SH-SY5Y (cell line): ENCODE measurements at regions not wholly inside any gene's neighbourhood (a gene's known extent, or its start where the extent isn't known, plus 50 kb on each side); places are given as distances from the start of the nearest gene placed in this dataset.

ENCODE experiments used
- GATA2 ChIP-seq: IDR thresholded peaks from 2 replicates; pipeline ENCODE4 v1.6.1; 2011; ENCODE audit warnings: mild to moderate bottlenecking, low read depth, low read length
- GATA3 ChIP-seq: IDR thresholded peaks from 2 replicates; pipeline ENCODE4 v1.6.1; 2011; ENCODE audit warnings: low read depth, mild to moderate bottlenecking, low read length, moderate library complexity

DNA sequence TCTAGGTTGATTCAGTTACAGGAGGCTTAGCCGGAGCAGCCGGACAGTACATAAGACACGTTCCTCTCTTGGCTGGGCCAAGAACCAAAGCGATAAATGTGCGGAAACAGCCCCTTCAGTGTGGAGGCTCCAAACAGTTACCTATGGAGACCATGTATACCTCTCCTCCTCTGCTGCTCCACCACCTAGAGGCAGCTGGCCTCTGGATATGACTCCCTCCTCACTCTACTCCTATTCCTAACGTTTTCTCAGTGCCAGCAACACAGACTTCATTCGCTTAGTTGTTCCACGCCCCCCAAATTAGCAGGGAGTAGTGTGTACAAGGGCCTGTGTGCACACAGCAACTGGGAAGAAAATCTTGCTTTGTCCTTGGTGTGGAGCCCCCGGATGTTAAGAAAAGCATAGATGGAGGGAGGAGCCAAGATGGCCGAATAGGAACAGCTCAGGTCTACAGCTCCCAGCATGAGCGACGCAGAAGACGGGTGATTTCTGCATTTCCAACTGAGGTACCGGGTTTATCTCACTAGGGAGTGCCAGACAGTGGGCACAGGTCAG is 362.3 kb upstream of the KIRREL3 start:
- TF ChIP-seq GATA3 (no peak), GATA2 (no peak)

DNA sequence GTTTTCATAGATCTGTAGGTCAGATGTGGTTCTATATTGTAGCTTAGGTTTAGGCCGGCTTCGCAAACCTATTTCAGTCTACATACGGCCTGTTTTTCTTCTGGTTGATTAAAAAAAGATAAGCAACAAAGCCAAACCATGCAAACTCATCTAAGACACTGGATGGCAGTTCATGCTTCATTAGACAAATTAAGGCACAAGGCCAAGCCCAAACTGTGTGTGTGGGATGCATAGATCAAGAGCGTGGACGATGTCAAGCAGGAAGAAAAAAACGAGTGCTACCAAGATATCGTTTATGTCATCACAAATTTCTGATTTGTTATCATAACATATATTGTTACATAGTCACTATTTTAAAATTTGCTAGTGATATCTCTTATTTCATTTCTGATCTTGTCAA is 357.6 kb upstream of the KIRREL3 start:
- TF ChIP-seq GATA2 (no peak; the same call in 1 of the 2 replicates), GATA3 (no peak)

DNA sequence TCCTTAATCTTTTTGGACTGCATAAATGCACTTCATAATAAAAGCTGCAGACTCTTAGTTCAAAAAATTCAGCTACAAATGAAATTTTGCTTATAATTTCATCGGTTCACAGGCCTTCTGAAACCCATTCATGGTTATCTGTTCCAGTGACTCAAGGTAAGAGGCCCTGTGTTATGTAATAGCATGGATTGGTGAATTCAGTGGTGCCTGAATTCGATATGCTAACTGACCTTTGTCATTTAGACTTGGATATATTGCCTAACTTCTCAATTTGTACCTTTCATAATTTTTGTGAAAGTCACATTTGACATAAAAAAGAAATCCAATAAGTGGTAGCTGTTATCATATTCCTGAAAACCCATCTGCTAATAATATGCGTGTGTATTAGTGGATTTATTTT is 349.9 kb upstream of the KIRREL3 start:
- TF ChIP-seq GATA2 (no peak), GATA3 (no peak)

DNA sequence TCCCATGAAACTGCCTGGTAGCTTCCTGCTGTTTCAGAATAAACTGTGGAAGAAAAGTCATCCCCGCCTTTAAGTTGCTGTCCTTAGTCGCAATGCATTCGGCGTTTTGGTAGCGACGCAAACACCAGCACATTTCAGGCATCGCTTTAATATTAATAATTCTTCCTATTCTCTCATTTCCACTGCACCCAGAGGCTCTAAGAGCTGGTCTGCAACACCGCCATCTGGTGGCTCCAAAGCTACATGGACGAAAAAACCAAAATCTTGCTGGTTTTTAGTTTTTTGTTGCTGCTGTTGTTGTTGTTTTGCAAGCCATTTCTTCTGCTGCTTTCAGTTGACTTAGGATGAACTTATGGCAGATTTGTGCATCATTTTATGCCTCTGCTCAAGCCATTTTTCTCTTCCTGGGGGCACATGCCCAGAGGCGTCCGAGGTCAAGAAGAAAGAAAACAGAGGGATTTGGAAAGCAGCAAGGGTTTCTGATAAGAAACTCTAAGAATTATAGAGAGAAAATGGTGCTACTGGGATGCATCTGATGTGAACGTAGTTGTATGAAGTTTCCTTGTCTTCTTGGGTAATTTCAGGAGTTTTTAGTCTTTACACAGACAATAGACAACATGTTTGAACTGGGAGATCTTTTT is 345.4 kb upstream of the KIRREL3 start:
- no peak for TF ChIP-seq GATA3
- TF ChIP-seq GATA2 = no peak

DNA sequence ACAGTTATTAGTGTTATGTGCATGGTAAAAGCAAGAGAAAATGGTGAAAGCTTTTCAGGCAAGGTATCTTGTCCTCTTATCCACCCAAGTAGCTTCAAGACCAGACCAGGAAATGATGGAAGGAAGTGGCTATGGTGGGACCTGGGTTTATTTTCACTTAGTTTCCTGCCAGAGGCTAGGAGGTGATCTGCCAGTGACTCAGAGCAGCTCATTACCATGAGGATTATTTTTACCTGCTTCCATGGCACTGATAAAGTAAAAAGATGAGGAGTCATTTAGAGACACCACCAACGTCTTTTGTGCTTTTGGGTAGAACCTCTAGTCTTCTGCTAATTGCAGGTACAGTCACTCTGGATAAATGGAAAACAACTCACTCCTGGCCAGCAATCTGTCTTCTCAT is 339.9 kb upstream of the KIRREL3 start:
- TF ChIP-seq GATA2 (no peak), GATA3 (no peak)

DNA sequence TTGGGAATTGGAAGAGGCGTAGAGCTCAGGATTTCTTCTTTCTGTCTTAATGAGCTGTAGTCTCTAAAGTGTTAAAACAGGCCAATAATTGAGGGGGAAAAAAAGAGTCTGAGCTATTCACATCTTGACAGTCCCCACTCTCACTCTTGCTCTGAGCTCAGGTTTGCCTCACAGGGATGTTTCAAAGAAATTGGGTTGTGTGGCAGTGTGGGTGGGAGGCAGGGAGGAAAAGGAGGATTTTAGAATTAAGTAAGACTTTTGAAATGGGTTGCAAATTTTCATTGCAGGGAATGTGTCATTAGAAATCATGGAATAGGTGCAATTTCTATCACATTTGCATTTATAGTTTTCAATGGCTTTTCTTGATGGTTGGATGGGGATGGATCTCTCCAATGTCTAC is 338.8 kb upstream of the KIRREL3 start:
- TF ChIP-seq GATA2 = no peak
- TF ChIP-seq GATA3 = no peak

DNA sequence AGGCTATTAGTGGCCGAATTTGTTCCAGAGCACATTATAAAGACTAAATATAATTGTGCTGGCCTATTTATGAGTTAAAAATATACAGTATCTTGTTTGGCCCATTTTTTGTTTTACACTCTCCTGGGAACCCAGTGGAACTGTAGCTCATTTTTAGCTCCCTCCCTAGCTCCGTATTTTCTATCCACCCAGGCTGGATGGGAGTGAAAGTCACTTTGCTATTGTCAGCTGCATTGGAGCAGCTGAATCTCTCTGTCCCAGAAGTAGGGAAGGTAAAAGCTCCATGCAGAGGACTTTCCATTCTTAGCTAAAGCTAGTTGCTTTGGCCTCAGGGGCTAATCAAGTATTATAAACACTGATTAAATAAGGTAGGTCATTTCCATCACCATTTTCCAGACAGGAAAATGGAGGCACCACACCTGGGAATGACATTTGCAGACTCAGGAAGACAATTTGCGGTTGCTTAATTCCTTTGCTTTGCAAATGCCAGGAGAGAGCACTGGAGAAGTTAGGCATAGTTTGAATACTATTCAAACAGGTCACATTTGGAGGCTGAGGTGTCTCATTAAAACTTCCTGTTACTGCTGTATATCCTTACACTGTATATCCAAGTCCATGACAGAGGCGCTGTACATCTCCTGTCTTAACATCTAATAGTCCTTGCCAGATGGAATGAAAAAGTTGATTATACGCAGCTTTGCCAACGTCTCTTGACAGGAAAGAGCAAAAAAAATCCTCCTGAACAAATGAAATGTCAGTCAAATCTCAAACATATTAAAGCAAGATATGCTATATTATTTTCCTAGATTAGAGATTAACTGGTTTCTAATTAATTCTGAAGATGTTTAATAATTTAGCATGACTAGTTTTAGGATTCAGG is 338.1 kb upstream of the KIRREL3 start:
- TF ChIP-seq GATA3 (no peak), GATA2 (no peak)

DNA sequence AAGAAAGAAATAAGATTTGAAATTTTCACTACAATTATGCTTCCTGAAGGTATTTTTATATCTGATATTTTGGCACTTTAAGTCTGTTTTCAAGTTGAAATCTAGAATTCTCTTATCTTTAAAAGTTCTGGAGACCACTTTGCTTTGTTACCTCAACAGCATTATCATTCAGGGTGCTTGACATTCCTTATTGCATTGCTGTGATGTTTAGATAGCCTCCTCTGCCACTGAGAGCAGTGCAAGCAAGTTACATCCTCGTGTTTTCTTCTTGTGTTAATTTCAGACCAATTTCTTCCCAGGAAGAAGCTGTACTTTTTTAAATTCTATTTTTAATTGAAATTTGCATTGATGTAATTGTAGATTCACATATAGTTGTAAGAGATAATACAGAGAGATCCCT is 333.9 kb upstream of the KIRREL3 start:
- TF ChIP-seq GATA3 (no peak), GATA2 (no peak)

DNA sequence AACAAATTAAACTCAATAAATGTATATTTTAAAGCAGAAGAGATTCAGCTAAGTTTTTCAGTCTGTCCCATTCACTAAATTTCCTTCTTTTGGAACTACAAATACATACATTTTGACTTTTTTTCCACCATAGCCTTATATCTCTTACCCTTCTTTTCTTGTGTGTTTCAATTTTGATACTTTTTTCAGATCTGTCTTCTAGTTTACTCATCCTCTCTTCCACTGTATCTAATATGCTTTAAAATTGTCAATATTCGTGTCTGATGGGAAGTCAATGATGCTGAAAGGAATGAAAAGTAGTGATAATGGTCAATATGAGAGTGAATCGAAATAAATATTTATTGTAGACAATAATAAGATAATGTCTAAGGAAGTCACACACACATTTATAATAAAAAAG is 332.3 kb upstream of the KIRREL3 start:
- TF ChIP-seq GATA2 = no peak
- no peak for TF ChIP-seq GATA3

DNA sequence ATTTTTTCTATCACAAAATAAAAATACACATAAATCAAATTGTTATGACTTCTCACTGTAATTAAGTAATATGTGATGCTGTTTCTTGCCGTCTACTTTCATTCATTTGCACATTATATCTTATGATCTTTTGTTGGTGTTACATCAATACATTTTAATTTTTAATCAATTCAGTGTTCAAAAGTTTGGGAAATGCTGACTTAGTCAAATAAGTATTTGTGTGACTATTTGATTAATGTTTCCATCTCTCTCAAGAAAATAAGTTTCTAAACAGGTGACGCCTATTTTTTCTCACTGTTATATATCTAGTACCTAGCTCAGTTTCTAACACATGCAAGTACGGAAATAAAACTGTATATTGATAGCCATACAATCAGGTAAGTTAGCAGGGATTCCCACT is 329.5 kb upstream of the KIRREL3 start:
- TF ChIP-seq GATA3 = no peak
- no peak for TF ChIP-seq GATA2

DNA sequence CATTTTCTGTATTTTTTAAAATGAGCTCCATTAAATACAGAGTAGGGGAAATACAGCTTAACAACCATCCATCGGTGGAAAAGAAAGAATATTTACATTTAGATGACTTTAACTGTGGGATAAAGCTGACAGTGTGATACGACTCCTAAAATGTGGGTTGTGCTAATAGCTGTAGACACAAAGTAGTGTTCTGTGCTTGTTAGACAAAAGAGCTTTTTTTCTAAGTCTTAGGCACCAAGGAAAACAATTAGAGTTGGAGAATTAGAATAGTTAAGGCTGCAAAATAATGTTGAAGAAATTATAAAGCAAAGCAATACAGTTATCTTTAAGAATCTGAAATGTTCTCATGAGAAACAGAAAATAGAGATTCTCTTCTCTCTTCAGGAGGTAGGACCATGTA is 307.7 kb upstream of the KIRREL3 start:
- TF ChIP-seq GATA3 (no peak), GATA2 (no peak)

DNA sequence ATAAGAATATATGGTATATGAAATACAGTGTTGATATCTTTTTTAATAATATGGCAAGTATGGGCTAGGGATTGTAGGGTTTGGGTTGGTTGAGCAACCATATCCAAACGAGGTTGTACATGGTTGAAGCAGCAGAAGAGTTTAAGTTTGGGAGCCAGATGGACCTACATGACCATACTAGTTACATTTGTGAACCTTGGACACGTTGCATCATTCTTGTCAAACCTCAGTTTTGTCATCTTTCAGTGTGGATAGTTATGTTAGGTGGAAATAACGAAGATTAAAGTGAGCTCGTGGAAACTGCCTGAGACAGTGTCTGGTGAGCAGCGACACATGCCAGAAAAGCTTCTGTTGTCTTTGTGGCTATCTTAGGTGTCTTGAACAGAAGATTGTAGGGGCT is 307.1 kb upstream of the KIRREL3 start:
- TF ChIP-seq GATA2 (no peak), GATA3 (no peak)

DNA sequence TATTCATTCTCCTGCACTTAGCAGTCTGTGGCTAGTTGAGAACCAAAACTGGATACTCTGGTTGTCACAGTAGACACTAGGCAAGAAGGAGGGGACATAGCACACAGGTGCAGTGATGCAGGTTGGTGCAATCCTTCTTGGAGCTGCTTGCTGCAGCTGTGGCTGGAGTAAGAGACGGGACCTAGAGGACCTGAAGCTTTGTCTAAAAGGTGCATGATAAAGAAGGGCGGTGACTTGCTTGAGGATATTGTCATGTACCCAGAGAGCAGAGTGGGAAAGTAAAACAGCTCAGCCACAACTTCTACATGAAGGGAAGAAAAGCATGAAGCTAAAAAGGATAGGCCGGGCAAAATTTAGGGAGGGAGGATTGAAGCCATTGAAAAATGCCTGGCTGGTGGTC is 304.1 kb upstream of the KIRREL3 start:
- TF ChIP-seq GATA2 = no peak
- no peak for TF ChIP-seq GATA3

DNA sequence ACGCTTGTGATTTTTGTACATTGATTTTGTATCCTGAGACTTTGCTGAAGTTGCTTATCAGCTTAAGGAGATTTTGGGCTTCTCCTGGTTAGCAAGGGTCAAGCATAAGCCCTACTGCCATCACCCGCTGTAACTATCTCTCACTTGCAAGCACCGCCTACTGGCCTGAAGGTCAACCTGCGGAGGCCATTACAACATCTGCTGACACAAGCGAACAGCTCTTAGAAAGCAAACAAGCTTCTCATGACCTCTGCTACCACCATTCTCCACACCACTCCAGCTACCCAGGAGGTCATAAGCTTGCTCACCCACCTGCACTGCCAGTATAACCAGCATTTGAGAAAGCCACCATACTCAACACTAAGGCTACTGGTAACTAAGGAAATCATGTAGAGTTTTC is 288.4 kb upstream of the KIRREL3 start:
- no peak for TF ChIP-seq GATA3
- no peak for TF ChIP-seq GATA2

DNA sequence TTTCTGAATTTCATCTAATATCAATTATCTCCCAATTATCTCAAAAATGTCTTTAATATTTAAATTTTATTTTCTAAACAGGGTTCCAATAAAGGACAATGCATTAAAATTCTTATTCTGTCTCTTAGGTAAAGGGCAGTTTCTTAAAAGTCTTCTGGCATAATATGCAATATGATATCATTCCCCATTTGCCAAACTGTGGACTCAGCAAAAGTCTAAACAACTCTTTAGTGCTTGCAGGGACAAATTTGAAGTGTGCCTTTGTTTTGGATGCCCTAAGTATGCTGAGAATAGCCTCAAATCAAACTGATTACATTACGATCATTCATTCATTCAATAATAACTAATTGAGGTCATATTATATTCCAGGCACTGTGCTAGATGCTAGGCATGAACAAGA is 281.0 kb upstream of the KIRREL3 start:
- no peak for TF ChIP-seq GATA2
- no peak for TF ChIP-seq GATA3

DNA sequence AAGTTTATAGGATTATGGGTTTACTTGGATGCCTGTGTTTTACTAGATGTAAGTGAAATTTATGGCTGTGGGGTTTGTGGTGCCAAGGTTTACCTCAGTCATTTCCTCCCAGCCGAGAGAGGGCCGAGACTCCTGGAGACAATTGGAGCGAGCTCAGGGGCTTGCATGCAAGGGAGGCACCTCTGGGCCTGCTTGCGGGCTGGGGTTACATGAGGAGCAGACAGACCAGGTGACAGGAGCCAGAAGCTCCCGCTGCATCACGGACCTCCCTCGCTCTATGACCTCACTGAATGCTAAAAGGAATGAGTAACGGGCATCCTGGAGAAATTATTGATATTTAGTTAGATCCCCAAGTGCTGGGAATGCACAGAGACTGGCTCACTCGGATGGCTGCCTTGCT is 275.2 kb upstream of the KIRREL3 start:
- no peak for TF ChIP-seq GATA2
- TF ChIP-seq GATA3 = no peak
